NCI-H345 (cell line): ENCODE measurements at regions not wholly inside any gene's neighbourhood (a gene's known extent, or its start where the extent isn't known, plus 50 kb on each side); places are given as distances from the start of the nearest gene placed in this dataset.
"Not testable (repeated sequence)": the region's sequence is repeated elsewhere in the genome, so short reads cannot be mapped to it uniquely, and the experiment has no call there.

Source experiments
- DNase-seq: peaks from one replicate; lab custom pipeline; 2025; lab: John Stamatoyannopoulos, UW

DNA sequence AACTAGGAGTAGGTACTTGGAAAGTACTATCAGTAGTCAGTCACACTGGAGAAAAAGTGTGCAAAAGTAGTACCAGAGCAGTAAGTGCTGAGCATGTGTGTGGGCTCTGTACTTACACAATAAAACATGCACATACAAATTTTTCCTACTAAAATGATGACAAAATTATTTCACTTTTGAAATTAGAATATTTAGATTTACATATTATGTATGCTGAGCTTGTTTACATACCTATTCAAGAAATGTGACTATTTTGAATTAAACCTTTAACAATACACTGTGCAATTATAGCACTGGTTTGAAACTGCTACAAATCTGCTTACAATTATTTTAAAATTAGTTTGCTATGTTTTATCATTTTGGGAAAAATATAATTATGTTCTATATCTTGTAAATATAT lies 2781.6 kb upstream of the PCDH20 start:
- DNase-seq, result no peak

DNA sequence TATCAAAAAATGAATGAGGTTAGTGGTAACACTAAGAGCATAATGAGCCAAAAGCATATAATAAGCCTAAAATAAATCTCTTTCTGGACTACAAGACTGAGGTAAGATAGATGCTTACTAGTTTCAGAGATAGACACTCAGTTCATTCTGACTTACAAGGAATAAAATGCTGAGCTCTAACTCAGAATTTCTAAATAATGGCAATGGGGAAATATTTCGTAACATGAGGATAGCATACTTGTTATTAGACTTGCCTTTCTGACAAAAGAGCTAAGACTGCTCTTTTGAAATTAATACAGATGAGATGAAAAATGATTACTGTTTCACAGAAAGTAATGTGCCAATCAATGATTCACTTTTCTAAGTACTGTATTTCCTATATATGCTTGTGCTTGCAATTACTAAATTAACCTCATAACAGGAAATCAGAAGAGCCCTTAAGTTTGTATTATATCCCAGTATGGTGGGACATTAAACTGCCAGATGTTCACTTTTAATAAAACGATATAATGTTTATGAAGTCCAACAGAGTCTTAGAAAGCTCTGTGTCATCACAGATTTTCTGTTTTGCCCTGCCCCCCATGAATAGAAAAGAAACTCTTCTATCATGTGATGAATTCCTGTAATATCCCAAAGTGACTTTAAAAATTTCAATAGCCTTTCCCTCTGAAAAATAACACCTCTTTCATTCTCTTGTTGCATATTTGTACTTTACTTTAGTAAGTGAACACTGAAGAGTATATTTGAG lies 2771.0 kb upstream of the PCDH20 start:
- DNase-seq, result no peak

DNA sequence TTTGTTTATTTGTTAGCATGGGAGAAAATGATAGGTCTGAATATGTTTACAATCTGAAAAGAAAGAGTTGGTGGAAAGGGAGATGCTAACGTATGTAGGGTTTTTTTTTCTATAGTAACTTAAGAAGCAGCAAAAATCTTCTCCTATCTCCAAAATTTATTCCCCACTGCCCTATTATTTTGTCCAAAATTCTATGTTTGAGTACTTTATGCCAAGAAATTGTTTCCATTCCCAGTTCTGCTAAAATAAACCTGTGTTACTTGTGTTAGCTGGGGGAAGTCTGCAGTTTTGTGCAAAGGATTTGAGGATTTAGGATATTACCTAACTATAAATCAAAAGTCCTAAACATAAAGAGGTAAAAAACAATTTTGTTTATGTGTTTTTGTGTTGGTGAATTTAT lies 2770.4 kb upstream of the PCDH20 start:
- no peak for DNase-seq

DNA sequence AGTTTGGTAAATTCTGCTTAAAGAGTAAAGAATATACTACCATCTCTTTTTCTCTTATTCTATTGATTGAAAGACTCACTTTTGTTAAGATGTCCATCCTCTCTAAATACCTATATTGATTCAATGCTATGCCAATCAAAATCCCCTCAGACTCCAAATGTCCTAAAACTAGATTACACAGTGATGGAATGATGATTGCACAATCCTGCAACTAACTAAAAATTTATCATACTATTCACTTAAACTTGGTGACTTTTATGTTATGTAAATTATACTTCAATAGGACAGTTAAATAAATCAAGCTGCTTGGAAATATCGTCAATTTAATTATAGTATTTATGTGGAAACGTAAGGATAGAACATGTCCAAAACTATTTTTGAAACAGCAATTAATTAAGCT lies 2765.1 kb upstream of the PCDH20 start:
- DNase-seq, result no peak

DNA sequence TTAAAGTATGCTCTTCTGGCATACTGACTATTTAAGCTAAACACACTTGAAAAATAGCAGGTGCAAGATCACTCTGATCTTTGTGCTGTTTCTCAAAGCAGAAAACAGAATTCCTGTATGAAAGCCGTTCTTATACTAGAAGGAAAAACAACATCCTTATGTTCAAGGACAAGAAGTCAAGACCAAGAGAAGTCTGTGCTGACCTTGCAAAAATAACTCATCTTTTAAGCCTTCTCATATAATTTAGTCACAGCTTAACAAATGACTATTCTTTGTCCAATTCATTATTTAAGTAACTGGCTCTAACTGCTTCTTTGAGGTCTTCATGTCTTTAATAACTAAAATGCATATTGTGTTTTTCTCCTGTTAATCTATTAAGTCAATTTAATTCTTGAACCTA lies 2750.2 kb upstream of the PCDH20 start:
- no peak for DNase-seq

DNA sequence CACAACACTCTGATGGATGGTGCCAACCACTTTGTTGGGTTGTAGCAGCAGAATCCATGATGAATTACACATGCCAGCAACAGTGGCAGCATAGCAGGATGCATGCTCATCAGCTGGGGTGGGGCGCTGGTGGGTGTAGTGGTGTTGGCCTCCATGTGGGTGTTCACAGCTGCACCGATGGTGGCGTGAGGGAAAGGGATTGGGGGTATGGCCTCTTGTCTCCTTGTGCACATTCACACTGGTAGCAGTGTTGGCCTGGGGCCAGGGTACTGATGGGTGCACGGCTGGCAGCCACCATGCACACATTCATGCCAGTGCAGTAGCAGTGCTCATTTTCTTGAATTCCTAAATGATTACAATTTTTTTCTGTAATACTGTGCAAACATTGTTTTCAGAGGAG lies 2748.8 kb upstream of the PCDH20 start:
- DNase-seq, result no peak

DNA sequence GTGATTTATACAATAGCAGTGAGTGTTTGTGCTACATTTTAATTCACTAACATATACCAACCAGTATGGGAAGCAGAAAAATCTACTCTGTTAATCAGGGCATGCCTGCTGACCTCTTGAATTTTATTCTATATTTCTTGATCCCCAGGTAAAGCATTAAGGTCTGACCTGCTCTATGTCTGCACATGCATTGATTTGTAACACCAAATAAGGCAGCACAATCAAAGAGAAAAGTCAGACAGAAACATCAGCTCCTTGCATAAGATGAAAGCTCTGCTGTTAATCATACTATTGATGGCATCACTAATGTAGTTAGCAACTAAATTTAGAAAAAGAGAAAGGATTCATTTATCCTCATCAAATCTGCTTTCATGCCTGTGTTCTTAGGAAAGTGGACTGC lies 2744.8 kb upstream of the PCDH20 start:
- no peak for DNase-seq

DNA sequence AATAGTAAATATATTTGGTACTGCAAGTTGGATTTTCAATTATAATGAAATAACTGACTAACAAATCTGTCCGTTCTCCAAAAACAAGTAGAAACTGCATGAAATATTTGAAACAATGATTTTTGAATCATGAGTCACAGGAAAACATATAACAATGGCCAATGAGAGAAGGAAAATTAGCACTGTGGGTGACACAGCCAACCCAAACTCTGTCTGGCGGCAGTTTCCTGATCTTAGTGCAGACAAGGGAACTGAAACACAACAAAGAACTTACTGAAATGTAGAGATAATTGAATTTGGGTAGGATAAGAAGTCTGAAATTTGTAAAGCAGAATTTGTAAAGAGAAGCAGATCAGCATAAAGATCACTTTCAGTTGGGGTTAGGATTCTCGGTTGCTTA lies 2743.3 kb upstream of the PCDH20 start:
- no peak for DNase-seq

DNA sequence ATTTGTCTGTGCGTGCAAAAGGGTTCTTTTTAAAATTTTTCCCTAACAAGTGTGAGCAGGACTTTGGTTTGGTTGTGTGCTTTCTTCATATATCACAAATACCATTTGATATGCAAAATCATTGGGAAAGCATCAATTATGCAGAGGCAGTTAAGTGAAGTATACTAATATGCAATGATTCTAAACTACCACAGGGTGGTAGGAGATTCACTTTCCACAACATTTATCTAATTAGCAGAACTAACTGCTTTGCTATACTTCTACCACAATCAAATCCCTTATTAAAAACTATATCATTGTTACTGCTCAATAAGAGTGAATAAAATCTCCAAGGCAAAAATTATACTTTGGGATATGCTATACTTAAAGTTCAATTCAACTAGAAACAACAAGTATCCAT lies 2738.9 kb upstream of the PCDH20 start:
- no peak for DNase-seq

DNA sequence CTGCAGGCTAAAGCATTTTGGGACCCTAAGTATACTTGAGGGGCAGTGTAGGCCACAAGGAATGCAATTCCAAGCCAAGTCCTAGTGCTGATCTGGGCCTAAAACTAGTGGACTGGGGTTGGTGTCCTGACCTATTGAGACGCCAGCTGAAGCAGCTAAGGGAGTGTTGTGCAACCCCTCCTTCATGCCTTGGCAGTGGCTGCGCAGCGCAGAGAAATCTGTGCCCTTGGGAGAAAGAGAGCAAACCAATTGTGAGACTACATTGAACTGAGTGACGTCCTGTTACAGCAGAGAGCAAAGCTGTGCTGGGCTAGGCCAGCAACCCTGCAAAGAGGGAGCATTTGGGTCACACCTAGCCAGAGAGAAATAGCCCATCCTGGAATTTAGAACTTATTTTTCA lies 2715.0 kb upstream of the PCDH20 start:
- DNase-seq, result no peak

DNA sequence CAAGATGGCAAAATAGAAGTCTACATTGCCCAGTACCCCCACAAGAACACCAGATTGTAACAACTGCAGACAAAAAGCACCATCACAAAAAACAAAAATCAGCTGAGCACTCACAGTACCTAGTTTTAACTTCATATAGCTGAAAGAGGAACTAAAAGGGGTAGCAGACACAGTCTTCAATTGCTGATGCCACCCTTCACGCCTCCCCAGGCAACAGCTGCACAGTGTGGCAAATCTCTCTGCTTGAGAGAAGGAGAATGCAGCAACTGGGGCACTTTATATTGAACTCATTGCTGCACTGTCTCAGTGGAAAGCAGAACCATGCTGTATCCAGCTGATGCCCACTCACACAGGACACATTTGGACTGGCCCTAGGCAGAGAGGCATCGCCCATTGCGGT lies 2714.5 kb upstream of the PCDH20 start:
- DNase-seq, result no peak

DNA sequence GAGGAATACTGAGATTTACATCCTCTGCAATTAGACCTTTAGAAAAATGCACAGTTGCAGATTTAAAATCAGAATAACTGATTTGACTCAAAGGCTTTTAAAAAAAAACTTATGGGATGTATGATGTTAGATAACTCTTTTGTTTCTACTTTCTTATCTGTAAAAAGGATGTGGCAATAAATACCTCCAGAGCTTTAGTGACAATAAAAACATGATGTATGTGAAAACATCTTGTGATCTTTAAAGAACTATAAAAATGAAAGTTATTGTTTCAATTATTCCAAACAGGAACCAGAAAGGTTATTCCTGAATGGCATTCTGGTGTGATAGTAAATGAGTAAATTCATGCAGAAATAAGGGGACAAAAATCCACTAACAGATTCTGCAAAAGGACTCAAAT lies 2712.2 kb upstream of the PCDH20 start:
- no peak for DNase-seq

DNA sequence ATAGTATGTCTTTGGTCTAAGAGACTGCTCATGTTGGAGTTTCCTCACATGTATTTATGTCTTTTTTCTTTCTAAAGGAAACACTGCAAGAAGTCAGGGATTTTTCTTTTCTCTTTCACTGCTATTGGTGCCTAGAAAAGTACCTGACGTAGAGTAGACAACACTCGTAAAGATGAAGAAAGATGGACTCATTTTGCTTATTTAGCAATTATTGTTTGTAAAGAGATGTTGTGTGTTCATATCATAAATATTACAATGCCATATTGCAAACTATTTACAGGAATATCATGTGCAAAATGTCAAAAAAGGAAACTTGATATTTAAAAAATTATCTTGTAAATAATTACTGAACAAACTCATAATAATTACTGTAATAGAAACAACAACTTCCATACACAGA lies 2711.5 kb upstream of the PCDH20 start:
- no peak for DNase-seq

DNA sequence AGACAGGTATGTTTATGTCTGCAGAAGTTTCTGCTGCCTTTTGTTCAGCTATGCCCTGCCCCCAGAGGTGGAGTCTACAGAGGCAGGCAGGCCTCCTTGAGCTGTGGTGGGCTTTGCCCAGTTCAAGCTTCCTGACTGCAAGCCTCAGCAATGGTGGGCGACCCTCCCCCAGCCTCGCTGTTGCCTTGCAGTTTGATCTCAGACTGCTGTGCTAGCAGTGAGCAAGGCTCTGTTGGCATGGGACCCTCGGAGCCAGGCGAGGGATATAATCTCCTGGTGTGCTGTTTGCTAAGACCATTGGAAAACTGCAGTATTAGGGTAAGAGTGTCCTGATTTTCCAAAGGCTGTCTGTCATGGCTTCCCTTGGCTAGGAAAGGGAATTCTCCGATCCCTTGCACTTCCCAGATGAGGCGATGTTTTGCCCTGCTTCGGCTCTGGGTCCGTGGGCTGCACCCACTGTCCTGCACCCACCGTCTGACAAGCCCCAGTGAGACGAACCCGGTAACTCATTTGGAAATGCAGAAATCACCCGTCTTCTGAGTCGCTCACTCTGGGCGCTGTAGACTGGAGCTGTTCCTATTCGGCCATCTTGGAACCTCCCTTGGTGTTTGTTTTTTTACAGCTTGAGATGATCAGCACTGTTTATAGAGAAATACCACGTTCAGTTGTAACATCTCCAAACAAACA lies 2705.5 kb upstream of the PCDH20 start:
- not testable (repeated sequence) for DNase-seq

DNA sequence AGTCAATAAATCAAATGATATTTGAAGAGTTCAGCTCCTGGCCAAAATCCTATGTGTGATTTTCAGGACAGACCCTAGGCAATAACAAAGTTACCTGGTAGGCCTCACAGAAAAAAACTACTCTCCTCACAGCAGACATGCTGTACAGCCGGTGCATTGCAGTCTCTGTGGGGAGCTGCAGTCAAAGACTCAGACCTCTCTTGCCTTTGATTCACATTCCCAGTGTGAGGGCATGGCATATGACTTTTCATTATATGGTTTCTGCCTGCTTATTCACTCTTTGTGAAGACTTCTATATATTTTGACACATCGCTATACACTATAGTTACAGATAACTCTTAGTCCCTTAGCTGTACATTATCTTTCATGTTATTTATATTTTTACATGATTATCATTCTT lies 2684.3 kb upstream of the PCDH20 start:
- no peak for DNase-seq

DNA sequence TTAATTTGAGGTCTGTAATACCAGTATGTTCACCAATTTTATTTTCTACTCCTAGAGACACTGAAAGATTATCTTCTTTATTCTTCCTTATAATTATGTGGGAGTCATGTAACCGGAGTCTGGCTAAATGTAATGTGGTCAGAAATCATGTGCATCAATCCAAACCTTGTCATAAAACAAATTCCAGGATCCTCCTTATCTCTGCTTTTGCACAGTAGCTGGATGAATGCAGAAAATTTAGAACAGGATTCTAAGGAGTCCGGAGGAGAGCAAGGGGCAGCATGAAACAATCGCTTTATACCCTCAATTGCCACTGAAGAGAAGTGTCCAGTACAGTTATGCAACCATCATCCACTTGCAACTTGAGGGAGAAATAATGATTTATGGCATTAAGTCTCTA lies 2674.7 kb upstream of the PCDH20 start:
- DNase-seq, result no peak

DNA sequence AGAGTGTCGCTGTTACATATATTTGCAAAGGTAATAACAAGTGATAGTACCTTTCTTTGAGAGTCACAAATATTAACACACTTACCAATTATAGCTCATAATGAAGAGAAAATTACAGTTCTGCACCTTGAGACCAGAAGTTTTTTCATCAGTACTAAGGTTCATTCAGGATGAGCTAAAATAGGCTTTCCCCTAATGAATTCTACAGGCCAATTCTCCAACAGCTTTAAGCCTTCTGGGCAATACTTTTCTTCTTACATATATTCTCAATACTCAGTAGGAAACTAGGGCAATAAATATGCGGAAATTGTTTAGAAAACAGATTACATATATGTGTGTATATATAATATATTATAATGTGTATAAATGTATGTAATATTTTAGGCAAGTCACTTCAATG lies 2672.8 kb upstream of the PCDH20 start:
- DNase-seq, result no peak

DNA sequence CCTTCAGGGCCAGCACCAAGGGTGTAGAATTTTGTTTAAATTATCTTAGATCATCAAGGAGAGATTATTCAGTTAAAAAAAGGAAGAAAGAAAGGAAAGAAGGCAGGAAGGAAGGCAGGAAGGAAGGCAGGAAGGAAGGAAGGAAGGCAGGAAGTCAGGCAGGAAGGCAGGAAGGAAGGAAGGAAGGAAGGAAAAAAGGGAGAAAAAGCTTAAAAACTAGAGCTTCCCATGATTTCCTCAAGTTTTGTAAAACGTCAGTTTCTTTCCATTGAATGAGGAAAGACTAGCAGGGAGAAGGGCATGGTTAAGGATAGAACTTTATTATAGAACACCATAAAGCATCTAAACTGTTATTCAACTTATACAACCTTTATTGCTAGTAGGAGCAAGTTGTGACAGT lies 2672.0 kb upstream of the PCDH20 start:
- no peak for DNase-seq

DNA sequence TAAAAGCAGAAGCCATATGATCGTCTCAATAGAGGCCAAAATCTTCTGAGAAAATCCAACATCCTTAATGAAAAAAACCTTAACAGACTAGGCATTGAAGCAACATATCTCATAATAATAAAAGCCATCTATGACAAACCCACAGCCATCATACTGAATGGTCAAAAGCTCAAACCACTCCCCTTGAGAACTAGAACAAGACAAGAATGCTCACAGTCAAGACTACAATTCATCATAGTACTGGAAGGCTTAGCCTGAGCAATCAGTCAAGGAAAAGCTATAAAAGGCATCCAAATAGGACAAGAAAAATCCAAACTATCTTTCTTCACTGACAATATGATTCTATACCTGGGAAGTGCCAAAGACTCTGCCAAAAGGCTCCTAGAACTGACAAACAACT lies 2668.2 kb upstream of the PCDH20 start:
- DNase-seq, result no peak

DNA sequence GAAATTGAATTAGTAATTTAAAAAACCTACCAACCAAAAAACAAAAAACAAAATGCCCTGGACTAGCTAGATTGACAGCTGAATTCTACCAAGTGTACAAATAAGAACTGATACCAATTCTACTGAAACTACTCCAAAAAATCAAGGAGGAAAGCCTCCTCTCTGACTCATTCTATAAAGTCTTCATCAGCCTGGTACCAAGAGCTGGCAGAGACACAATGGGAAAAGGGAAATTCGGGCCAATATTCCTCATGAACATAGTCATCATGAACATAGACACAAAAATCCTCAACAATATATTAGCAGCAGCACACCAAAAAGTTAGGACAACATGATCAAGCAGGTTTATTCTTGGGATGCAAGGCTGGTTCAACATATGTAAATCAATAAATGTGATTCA lies 2667.7 kb upstream of the PCDH20 start:
- no peak for DNase-seq

DNA sequence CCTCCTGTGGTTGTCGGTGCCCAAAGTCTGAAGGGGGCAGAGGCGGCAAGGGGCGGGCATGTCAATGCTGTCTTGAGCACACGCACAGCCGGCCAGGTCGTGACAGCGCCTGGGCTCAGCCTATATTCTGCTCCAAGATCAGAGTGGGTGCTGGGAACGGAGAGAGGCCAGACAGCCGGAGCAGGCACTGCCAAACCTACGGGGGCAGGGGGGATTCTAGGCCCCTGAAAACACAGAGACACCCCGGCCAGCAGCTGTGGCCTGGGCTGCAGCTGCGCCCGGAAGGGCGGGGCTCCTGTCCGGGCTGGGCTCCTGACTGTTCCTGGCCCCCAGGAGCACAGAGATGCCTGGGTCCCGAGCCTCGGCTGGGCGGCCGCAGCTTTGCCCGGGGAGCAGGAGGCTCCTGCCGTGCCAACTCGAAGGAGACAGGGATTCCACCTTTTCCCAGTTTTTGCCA lies 2662.9 kb upstream of the PCDH20 start:
- DNase-seq, result no peak

DNA sequence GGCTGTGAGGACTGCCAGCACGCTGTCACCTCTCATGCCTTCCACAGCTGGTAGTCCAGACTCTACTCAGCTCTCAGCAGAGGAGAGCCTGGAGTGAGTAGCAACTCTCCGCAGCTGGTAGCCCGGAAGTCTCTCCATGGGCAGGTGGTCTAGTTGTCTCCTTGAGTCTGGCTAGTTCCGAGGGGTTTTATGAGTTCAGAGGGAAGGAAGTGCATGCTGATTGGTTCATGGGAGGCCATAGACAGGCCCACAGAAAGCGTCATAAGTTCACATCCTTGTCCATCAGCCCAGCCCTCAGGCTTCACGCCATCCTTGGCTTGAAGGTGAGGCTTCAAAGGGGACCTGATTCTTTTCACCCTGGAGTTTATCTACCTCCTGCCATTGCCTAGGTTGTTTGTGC lies 2662.4 kb upstream of the PCDH20 start:
- DNase-seq, result no peak

DNA sequence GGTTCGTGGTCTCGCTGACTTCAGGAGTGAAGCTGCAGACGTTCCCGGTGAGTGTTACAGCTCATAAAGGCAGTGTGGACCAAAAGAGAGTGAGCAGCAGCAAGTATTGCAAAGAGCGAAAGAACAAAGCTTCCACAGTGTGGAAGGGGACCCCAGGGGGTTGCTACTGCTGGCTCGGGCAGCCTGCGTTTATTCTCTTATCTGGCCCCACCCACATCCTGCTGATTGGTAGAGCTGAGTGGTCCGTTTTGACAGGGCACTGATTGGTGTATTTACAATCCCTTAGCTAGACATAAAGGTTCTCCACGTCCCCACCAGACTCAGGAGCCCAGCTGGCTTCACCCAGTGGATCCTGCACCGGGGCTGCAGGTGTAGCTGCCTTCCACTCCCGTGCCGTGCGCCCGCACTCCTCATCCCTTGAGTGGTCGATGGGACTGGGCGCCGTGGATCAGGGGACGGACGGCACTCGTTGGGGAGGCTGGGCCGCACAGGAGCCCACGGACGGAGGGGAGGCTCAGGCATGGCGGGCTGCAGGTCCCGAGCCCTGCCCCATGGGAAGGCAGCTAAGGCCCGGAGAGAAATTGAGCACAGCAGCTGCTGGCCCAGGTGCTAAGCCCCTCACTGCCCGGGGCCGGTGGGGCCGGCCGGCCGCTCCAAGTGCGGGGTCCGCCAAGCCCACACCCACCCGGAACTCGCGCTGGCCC lies 2661.6 kb upstream of the PCDH20 start:
- DNase-seq, result not testable (repeated sequence)
